H9 (cell line): ENCODE measurements at regions not wholly inside any gene's neighbourhood (a gene's known extent, or its start where the extent isn't known, plus 50 kb on each side); places are given as distances from the start of the nearest gene placed in this dataset.

Experiments used
- DNase-seq: peaks from one replicate; pipeline ENCODE4 v3.0.0-alpha.2; 2017
- H2AFZ ChIP-seq: one replicate; pipeline ENCODE4 v1.6.1; 2013; ENCODE audit warnings: mild to moderate bottlenecking, low read length, control low read depth, moderate library complexity
- H2AK5ac ChIP-seq: 2 replicates; pipeline ENCODE4 v1.6.1; 2013; ENCODE audit warnings: low read length, control low read depth, mixed read lengths; ENCODE audit not compliant: insufficient read length
- H2BK120ac ChIP-seq: one replicate; pipeline ENCODE4 v1.6.1; 2013; ENCODE audit warnings: low read depth, mild to moderate bottlenecking, low read length, control low read depth, inconsistent platforms; ENCODE audit not compliant: poor library complexity, severe bottlenecking
- H2BK12ac ChIP-seq: 2 replicates; pipeline ENCODE4 v1.6.1; 2013; ENCODE audit warnings: low read length, control low read depth, mixed read lengths, low read depth; ENCODE audit not compliant: insufficient read length
- H2BK15ac ChIP-seq: 2 replicates; pipeline ENCODE4 v1.6.1; 2013; ENCODE audit warnings: low read depth, low read length, control low read depth
- H2BK20ac ChIP-seq: one replicate; pipeline ENCODE4 v1.6.1; 2013; ENCODE audit warnings: low read depth, mild to moderate bottlenecking, low read length, control low read depth, inconsistent platforms; ENCODE audit not compliant: poor library complexity, severe bottlenecking
- H2BK5ac ChIP-seq: 2 replicates; pipeline ENCODE4 v1.6.1; 2013; ENCODE audit warnings: low read length, control low read depth, mixed read lengths; ENCODE audit not compliant: insufficient read length
- H3K14ac ChIP-seq: 2 replicates; pipeline ENCODE4 v1.6.1; 2013; ENCODE audit warnings: low read length, control low read depth; ENCODE audit not compliant: insufficient read depth
- H3K18ac ChIP-seq: 2 replicates; pipeline ENCODE4 v1.6.1; 2013; ENCODE audit warnings: low read depth, mild to moderate bottlenecking, mixed read lengths, low read length, control low read depth; ENCODE audit not compliant: insufficient read length
- H3K23ac ChIP-seq: 2 replicates; pipeline ENCODE4 v1.6.1; 2013; ENCODE audit warnings: low read length, control low read depth, mixed read lengths, low read depth; ENCODE audit not compliant: insufficient read length
- H3K23me2 ChIP-seq: 2 replicates; pipeline ENCODE4 v1.6.1; 2013; ENCODE audit warnings: low read depth, mild to moderate bottlenecking, mixed read lengths, low read length, control low read depth; ENCODE audit not compliant: insufficient read length, poor library complexity, severe bottlenecking
- H3K27ac ChIP-seq: 2 replicates; pipeline ENCODE4 v1.5.1; 2013; ENCODE audit warnings: low read length, control low read depth, mixed read lengths, low read depth; ENCODE audit not compliant: insufficient read length
- H3K27me3 ChIP-seq: 2 replicates; pipeline ENCODE4 v1.6.1; 2013; ENCODE audit warnings: low read length, control low read depth, inconsistent platforms; ENCODE audit not compliant: insufficient read depth
- H3K4ac ChIP-seq: 2 replicates; pipeline ENCODE4 v1.6.1; 2013; ENCODE audit warnings: low read depth, mild to moderate bottlenecking, control low read depth, inconsistent platforms, low read length, moderate library complexity
- H3K4me1 ChIP-seq: 2 replicates; pipeline ENCODE4 v1.6.1; 2013; ENCODE audit warnings: low read length, control low read depth, inconsistent platforms; ENCODE audit not compliant: insufficient read depth
- H3K4me2 ChIP-seq: 2 replicates; pipeline ENCODE4 v1.6.1; 2013; ENCODE audit warnings: low read length, control low read depth, mixed read lengths; ENCODE audit not compliant: insufficient read length, insufficient read depth
- H3K56ac ChIP-seq: 2 replicates; pipeline ENCODE4 v1.6.1; 2013; ENCODE audit warnings: low read depth, mild to moderate bottlenecking, mixed read lengths, low read length, control low read depth; ENCODE audit not compliant: insufficient read length
- H3K79me1 ChIP-seq: 2 replicates; pipeline ENCODE4 v1.6.1; 2013; ENCODE audit warnings: low read depth, mild to moderate bottlenecking, moderate library complexity, low read length, control low read depth, inconsistent platforms; ENCODE audit not compliant: insufficient read depth, poor library complexity, severe bottlenecking
- H3K79me2 ChIP-seq: 2 replicates; pipeline ENCODE4 v1.6.1; 2013; ENCODE audit warnings: low read length, control low read depth, inconsistent platforms; ENCODE audit not compliant: insufficient read depth
- H3K9ac ChIP-seq: 2 replicates; pipeline ENCODE4 v1.6.1; 2013; ENCODE audit warnings: low read length, control low read depth, mixed read lengths; ENCODE audit not compliant: insufficient read length; ENCODE audit errors: extremely low read depth
- H3K9me3 ChIP-seq: one replicate; pipeline ENCODE4 v1.6.1; 2013; ENCODE audit warnings: low read depth, low read length, inconsistent platforms; ENCODE audit not compliant: control insufficient read depth
- H3T11ph ChIP-seq: one replicate; pipeline ENCODE4 v1.6.1; 2013; ENCODE audit warnings: mild to moderate bottlenecking, low read length, control low read depth, inconsistent platforms
- H4K20me1 ChIP-seq: one replicate; pipeline ENCODE4 v1.6.1; 2013; ENCODE audit not compliant: control insufficient read depth, insufficient read length, insufficient read depth
- H4K5ac ChIP-seq: 2 replicates; pipeline ENCODE4 v1.6.1; 2013; ENCODE audit warnings: low read depth, mild to moderate bottlenecking, mixed read lengths, low read length, control low read depth; ENCODE audit not compliant: insufficient read length
- H4K8ac ChIP-seq: replicated peaks from 2 replicates; pipeline ENCODE4 v1.6.1; 2013; ENCODE audit warnings: low read length, control low read depth, mixed read lengths, low read depth; ENCODE audit not compliant: insufficient read length
- H4K91ac ChIP-seq: 2 replicates; pipeline ENCODE4 v1.6.1; 2013; ENCODE audit warnings: low read depth, mild to moderate bottlenecking, moderate library complexity, mixed read lengths, low read length, control low read depth; ENCODE audit not compliant: insufficient read length
- H3K27ac Mint-ChIP-seq, 3 experiments: 2 replicates in 2 of 3; 3 replicates in 1 of 3; pipeline ENCODE4 v1.8.0; 2020 to 2021; ENCODE audit warnings: mixed read lengths in 3 of 3, mild to moderate bottlenecking in 1 of 3, moderate library complexity in 1 of 3
- H3K27me3 Mint-ChIP-seq: 2 replicates; pipeline ENCODE4 v1.8.0; 2021; ENCODE audit warnings: low read depth, mild to moderate bottlenecking, moderate library complexity, mixed read lengths
- H3K36me3 Mint-ChIP-seq, 3 experiments: 2 replicates in 2 of 3; 3 replicates in 1 of 3; pipeline ENCODE4 v1.8.0; 2020 to 2021; ENCODE audit warnings: low read depth in 3 of 3, mixed read lengths in 3 of 3; ENCODE audit not compliant: insufficient read depth in 1 of 3
- H3K4me1 Mint-ChIP-seq, 2 experiments: 2 replicates each; pipeline ENCODE4 v1.8.0; 2020; ENCODE audit warnings: mixed read lengths in 2 of 2
- H3K4me3 Mint-ChIP-seq, 2 experiments: 2 replicates in 1 of 2; 3 replicates in 1 of 2; pipeline ENCODE4 v1.8.0; 2020 to 2021; ENCODE audit warnings: mild to moderate bottlenecking in 2 of 2, mixed read lengths in 2 of 2, moderate library complexity in 1 of 2
- H3K9me3 Mint-ChIP-seq, 2 experiments: 2 replicates in 1 of 2; 3 replicates in 1 of 2; pipeline ENCODE4 v1.8.0; 2020; ENCODE audit warnings: mild to moderate bottlenecking in 2 of 2, mixed read lengths in 2 of 2, moderate library complexity in 1 of 2
- CTCF ChIP-seq: fragments of 200-600 bp; sonication (generic); conservative IDR thresholded peaks from 3 replicates; pipeline ENCODE4 v1.8.0; 2021; ENCODE audit warnings: antibody characterized with exemption, mild to moderate bottlenecking
- WGBS: extraction: QIAGEN DNeasy Blood & Tissue Kit; methylation state at CpG from one replicate; pipeline ENCODE4 v1.1.7; 2013; ENCODE audit warnings: missing lambda C conversion rate, low lambda C conversion rate, mixed read lengths; ENCODE audit not compliant: insufficient read length; ENCODE audit errors: extremely low coverage; 5-methylcytosine and 5-hydroxymethylcytosine counted together

DNA sequence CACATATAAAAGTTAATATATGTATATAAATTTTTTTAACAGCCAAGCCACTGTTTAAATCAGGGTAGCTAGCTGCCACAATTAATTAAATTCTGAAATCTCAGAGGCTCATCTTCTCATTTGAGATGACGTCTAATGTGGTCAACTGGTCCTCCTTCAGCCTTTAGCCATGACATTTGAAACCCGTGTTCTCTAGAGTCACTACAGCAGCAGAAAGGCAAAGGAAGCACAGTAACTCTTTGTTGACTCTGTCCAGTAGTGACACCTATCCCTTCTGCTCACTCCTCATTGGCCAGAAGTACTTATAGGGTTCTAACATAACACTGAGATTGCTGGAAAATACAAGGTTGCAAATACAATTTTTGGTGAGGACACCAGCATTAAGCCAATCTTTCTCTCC lies 555.5 kb downstream of the ETV1 start:
- no peaks in the 10 kb centered on the region for H3K27me3 ChIP-seq
- H2BK12ac ChIP-seq, result no peak overlapping the region
- no peak for DNase-seq
- H3K27ac Mint-ChIP-seq, result no peak overlapping the region
- H3K4me1 ChIP-seq, result no peaks in the 10 kb centered on the region
- no peaks in the 10 kb centered on the region for H3K23me2 ChIP-seq
- H3K79me1 ChIP-seq, result no peaks in the 10 kb centered on the region
- no peak overlapping the region for H3K9ac ChIP-seq
- no peak overlapping the region for H3K4me2 ChIP-seq
- H2BK20ac ChIP-seq, result no peak overlapping the region
- H3K27ac ChIP-seq, result no peak overlapping the region
- no peak overlapping the region for H2AFZ ChIP-seq
- no peak overlapping the region for H3T11ph ChIP-seq
- H3K27me3 Mint-ChIP-seq, result no peaks in the 10 kb centered on the region
- H3K36me3 Mint-ChIP-seq, result no peaks in the 10 kb centered on the region
- no peaks in the 10 kb centered on the region for H3K9me3 Mint-ChIP-seq
- no CpG with 5 or more reads among the region's 2 CpGs for WGBS
- no peak overlapping the region for H2AK5ac ChIP-seq
- no peak overlapping the region for H3K14ac ChIP-seq
- H3K18ac ChIP-seq, result no peak overlapping the region
- H3K4ac ChIP-seq, result no peak overlapping the region
- no peaks in the 10 kb centered on the region for H3K4me1 Mint-ChIP-seq
- no peak overlapping the region for H2BK5ac ChIP-seq
- no peak overlapping the region for H2BK15ac ChIP-seq
- H3K9me3 ChIP-seq, result no peaks in the 10 kb centered on the region
- H3K56ac ChIP-seq, result no peak overlapping the region
- no peaks in the 10 kb centered on the region for H4K20me1 ChIP-seq
- no peak overlapping the region for H3K4me3 Mint-ChIP-seq
- H2BK120ac ChIP-seq, result no peak overlapping the region
- H4K8ac ChIP-seq, result no peak overlapping the region
- H3K23ac ChIP-seq, result no peak overlapping the region
- no peak overlapping the region for H4K5ac ChIP-seq
- TF ChIP-seq CTCF, result no peak
- H4K91ac ChIP-seq, result no peak overlapping the region
- no peaks in the 10 kb centered on the region for H3K79me2 ChIP-seq
